HG02970 (cell line): ENCODE measurements at regions not wholly inside any gene's neighbourhood (a gene's known extent, or its start where the extent isn't known, plus 50 kb on each side); places are given as distances from the start of the nearest gene placed in this dataset.
"Not testable (repeated sequence)": the region's sequence is repeated elsewhere in the genome, so short reads cannot be mapped to it uniquely, and the experiment has no call there.

ENCODE experiments used
- ATAC-seq: cut with Tn5 transposase; IDR thresholded peaks from one replicate; pipeline ENCODE4 v1.9.1; 2021; ENCODE audit warnings: mild to moderate bottlenecking, moderate library complexity, moderate number of reproducible peaks; ENCODE audit not compliant: unreplicated experiment, low FRiP score

GRCh38 chr3:105077060-105077822 lies 289.5 kb upstream of the ALCAM start:
- ATAC-seq, result no peak

- no peak for ATAC-seq
Observed at GRCh38 chr3:105083945-105084344, 282.8 kb upstream of the ALCAM start.

- no peak for ATAC-seq
Observed at GRCh38 chr3:105085506-105085905, 281.2 kb upstream of the ALCAM start.

DNA sequence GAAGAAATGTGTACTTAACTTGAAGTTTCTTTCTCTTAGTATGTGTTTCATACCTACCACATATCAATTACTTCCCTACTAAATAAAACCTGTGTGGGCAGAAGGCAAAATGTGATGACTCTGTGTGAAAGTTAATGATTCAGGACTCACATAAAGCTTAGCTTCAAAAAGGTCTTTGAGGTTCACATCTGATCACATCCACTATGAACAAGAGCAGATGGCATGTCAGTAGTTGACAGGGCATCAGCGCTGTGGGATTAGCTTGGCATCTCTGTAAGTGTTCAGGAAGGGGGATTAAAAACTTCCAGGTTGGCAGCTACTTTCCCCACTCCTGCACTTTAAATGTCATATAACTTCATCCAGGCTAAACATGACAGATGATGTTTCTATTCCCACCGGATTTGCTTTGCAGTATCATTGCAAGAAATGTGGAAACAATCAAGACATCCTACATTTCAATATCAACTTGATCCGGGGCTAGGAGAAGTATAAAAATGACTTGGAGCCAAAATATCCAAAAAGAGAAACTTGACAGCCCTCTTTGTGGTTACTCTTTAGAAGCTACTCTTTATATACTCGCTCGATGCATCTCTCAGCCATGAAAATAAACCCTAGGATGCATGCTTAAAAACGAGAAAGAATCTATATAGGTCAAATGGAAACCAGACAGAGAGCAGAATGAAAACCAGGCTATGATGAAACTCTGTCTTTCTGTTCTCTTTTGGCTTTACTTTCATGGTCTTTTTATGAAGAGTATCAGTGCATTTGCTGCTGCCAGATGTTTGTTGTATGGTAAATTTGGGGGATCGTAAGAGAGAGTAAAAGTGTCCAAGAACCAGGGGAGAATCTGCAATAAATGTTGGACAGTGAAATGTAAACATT lies 273.1 kb upstream of the ALCAM start:
- no peak for ATAC-seq

- ATAC-seq, result no peak
Observed at GRCh38 chr3:105094588-105094987, 272.1 kb upstream of the ALCAM start.

DNA sequence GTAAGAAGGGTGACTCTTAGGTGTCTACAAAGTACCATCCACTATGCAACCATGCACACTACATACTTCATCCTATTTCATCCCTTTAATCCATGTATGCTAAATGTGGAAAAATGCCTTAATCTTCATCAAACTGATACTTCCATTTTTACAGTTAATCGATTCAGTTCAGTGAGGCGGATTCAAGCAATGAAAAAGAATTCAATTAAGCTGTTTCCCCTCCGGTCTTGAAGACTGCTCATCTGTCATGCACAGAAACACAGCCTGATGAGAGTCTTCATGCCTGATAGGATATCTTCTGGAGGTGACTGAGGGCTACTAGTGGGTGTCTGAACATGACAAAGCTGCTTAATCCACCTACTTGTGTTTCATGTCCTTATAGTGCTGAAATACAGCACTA lies 270.6 kb upstream of the ALCAM start:
- no peak for ATAC-seq

GRCh38 chr3:105101603-105102002 lies 265.1 kb upstream of the ALCAM start:
- ATAC-seq, result no peak

DNA sequence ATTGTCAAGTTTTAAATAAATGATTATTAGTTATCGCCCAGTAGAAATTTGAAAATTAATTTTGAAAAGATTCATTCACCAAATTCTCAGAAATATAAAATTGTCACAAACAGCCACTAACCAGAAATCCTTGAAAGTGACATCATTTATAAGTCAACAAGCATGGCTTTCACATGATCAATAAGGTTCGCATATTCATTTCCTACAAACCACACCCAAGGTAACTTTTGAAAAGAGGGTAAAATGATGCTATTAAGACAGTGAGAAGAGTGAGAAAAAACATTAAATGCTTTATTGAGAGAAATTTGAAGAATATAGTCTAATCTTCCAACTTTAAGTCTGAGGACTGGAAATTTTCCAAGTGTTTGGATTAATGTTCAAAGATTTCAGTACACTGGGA lies 263.6 kb upstream of the ALCAM start:
- no peak for ATAC-seq

DNA sequence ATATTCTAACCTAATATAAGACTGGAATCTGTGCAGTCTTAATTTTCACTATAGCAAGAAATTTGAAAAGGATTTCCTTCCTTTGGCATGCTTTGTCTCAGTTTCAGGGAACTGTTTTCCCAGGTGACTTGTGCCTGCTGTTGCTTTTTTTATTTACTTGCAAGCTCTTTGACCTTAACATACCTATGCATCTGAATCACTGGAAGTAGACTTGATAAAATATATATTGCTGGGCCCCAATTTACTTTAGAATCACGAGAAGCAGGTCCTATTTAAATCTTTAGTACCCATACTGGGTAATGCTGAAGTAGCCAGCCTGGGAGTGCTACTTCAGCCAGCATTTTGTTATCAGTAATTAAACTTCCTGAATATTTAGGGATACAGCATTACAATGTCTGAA lies 257.9 kb upstream of the ALCAM start:
- no peak for ATAC-seq

DNA sequence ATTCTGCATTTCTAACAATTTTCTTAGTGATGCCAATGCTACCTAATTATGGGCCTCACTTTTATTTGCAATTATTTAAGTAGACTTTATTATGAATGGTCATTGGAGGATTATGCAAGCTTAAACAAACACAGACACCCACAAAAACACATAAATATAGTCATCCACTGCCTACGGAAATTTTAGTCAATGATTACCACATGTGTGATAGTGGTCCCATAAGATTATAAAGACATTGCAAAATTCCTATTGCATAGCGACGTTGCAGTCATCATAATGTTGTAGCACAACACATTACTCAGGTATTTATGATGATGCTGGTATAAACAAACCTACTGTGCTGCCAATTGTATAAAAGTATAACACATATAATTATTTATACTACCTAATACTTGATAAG lies 247.8 kb upstream of the ALCAM start:
- ATAC-seq, result no peak

- ATAC-seq, result no peak
Observed at GRCh38 chr3:105119801-105120340, 246.8 kb upstream of the ALCAM start.

DNA sequence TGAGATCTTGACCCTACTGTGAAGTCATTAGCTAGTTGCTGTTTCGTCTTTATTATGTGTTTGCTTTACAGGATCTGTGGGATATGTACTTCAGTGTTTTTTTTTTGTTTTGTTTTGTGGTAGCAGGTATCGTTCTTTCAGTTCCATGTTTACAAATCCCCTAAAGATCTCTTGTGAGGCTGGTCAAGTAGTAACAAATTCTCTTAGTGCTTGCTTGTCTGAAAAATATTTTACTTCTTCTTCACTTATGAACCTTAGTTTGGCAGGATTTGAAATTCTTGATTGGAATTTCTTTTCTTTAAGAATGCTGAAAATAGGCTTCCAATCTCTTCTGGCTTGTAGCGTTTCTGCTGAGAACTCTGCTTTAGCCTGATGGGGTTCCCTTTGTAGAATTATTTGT lies 235.8 kb upstream of the ALCAM start:
- ATAC-seq, result no peak

DNA sequence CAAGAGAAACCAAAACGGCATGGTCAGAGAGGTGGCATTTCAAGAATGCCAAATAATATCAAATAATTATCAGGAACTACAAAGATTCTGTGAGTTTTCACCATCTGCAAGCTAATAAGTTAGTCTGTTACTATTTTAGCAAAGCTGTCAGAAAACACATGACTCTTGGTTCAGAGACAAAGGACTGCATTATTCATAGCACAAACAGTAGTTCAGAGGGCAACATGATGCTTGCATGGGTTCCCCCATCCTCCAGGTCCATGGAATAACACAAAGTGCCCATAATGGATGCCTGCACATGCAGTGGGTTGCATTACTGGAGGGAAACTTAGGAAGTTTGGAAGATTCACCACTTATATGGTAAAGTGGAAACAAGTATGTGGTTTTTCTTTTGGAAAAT lies 228.8 kb upstream of the ALCAM start:
- ATAC-seq, result no peak

GRCh38 chr3:105139881-105140560 lies 226.7 kb upstream of the ALCAM start:
- ATAC-seq, result no peak

DNA sequence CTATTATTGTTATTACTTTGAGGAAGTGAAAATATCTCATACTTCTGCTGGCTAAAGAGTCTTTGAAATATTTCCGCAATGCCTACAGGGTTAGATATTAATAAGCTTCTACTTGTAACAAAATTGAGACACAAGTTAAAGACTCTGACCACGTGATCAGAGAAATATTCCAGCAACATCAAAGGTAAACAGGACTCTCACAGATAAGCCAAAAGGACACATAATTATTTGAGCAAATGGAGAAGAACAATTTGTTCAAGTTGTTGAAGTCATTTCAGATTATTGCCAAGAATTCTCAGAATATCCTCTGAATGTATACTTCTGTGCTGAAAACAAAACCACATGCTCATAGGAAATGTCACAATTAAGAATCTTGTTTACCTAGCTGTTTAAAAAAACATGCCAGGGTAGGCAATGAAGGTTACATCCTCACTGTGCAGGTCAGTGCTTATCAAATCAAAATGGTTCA lies 225.8 kb upstream of the ALCAM start:
- ATAC-seq, result no peak

- ATAC-seq, result no peak
Observed at GRCh38 chr3:105144837-105145236, 221.9 kb upstream of the ALCAM start.

GRCh38 chr3:105145511-105145910 lies 221.2 kb upstream of the ALCAM start:
- ATAC-seq, result no peak

GRCh38 chr3:105149197-105149596 lies 217.5 kb upstream of the ALCAM start:
- ATAC-seq, result not testable (repeated sequence)

GRCh38 chr3:105152987-105153386 lies 213.7 kb upstream of the ALCAM start:
- ATAC-seq, result no peak

GRCh38 chr3:105154692-105155091 lies 212.0 kb upstream of the ALCAM start:
- no peak for ATAC-seq
